ENCODE measurements at regions not wholly inside any gene's neighbourhood (a gene's known extent, or its start where the extent isn't known, plus 50 kb on each side); places are given as distances from the start of the nearest gene placed in this dataset.

DNA sequence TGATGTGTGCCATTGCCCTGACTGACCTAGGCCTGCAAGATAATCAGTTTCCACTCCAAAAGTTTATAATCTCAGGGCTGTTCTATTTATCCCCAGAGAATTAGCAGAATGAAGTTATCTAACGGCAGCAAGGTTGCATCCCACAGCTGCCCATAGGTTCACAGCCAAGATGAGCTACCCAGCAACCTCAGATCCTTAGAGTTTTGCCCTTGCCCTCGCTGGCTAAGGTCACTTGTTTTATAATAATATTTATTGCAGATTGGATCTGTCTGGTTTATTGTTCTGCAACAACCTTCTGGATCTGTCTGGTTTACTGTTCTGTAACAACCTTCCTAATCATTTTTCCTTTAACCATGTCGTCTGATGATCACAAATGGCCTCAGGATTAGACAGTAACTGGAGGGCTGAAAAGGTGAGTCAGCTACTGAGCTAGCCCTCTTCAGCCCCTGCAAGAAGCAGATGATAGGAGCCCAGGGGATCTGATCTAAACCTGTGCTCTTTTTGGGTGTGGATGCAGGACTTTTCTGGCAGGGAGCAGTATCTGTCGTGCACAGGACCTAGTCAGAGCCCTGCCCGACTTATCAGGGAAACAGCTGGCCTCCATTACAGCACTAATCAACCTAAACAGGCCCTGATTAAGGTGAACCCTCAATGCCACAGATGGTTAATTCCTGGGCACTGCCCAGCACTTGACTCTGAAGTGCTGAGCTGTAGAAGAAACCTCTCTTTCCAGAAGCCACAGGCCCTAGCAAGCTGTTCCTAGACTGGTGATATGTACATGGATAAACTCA is 642.9 kb upstream of the KIRREL3 start:
- Histone ChIP-seq H3K27me3 (no peaks in the 10 kb centered on the region), H3K36me3 (no peaks in the 10 kb centered on the region), H3K27ac (replicated peaks in 1 of 4) (no peak overlapping the region), H3K4me3 (no peak overlapping the region), H3K4me1 (no peaks in the 10 kb centered on the region), H3K9me3 (no peaks in the 10 kb centered on the region)
- no peak for DNase-seq (ENCODE audit: extremely low spot score)
- 56% methylated on average over 5 of the region's 5 CpGs for WGBS
- intact Hi-C loops (cut with DNase I): no loop called here
- TF ChIP-seq POLR2A (IDR thresholded peaks at IDR 0.05; ENCODE audit: low read depth): no peak
- TF ChIP-seq, protein P1, sequence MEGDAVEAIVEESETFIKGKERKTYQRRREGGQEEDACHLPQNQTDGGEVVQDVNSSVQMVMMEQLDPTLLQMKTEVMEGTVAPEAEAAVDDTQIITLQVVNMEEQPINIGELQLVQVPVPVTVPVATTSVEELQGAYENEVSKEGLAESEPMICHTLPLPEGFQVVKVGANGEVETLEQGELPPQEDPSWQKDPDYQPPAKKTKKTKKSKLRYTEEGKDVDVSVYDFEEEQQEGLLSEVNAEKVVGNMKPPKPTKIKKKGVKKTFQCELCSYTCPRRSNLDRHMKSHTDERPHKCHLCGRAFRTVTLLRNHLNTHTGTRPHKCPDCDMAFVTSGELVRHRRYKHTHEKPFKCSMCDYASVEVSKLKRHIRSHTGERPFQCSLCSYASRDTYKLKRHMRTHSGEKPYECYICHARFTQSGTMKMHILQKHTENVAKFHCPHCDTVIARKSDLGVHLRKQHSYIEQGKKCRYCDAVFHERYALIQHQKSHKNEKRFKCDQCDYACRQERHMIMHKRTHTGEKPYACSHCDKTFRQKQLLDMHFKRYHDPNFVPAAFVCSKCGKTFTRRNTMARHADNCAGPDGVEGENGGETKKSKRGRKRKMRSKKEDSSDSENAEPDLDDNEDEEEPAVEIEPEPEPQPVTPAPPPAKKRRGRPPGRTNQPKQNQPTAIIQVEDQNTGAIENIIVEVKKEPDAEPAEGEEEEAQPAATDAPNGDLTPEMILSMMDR (IDR thresholded peaks at IDR 0.05): no peak
- no peak for TF ChIP-seq EP300 (IDR thresholded peaks at IDR 0.05)
- no peak for TF ChIP-seq POLR2AphosphoS5 (IDR thresholded peaks at IDR 0.05)

DNA sequence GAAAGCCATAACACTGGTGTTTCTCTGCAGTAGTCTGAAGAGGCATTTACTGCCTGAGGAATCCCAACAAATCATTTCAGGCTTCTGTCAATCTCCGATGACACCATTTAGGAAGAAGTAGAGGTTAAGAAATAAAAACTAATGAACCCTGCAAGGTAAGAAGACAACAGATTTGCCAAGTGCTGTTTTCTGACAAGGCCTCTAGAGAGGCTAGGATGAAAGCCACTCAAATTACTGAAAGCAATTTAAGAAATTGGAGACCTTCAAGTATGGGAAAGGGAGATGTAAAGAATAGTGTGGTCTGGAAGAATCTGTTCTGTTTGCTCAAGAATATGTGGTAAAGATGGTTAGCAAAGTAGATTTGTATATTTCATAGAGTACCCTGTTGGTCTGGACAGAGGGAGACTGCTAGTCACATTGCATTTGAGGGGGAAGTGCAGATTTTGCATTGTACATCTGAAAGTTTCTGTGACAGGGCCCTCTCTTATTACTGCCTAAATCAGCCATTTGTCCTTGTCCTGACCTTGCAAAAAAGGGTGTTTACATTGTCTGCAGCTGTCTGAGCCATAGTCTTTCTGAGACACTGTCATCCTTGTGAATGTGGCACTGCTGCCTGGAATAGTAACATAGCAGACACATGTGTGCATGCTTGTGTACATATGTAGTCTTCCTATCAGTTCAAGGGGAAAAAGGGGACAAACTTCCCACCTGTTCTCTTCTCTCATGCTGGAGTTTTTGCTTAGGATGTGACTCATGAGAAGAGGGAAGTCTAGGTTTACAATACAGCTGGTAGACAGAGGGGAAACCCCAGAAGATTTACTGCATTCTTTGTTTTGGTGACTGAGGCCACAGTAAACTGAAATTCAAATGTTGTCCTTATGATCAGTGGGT is 640.2 kb upstream of the KIRREL3 start:
- WGBS: 90% methylated on average over 1 of the region's 1 CpG
- DNase-seq (ENCODE audit: extremely low spot score): no peak
- TF ChIP-seq POLR2A (IDR thresholded peaks at IDR 0.05; ENCODE audit: low read depth) (no peak), POLR2AphosphoS5 (IDR thresholded peaks at IDR 0.05) (no peak), EP300 (IDR thresholded peaks at IDR 0.05) (no peak)
- TF ChIP-seq, protein P1 (IDR thresholded peaks at IDR 0.05): no peak
- Histone ChIP-seq H3K27ac (replicated peaks in 1 of 4) (no peak overlapping the region), H3K4me3 (no peak overlapping the region), H3K9me3 (no peaks in the 10 kb centered on the region), H3K4me1 (no peaks in the 10 kb centered on the region), H3K36me3 (no peaks in the 10 kb centered on the region), H3K27me3 (no peaks in the 10 kb centered on the region)
- intact Hi-C loops (cut with DNase I): no loop called here

DNA sequence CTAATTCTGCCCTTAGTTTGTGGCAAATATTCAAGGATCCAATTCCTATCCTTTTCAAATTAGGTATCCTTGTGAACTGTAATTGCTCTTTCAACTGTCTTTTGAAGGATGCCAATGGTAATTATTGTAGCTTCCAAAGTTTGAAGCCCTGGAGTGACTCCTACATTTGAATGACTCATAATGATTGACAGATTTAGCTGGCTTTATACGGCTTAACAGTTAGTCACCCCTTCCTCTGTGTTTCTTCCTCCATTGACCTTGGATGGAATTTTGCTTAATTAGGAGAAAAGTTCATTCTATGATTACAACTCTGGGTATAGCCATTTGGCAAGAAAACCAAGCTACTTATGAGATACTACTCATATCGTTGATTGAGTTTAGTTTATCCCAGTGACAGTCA is 639.3 kb upstream of the KIRREL3 start:
- Histone ChIP-seq H3K27ac (replicated peaks in 1 of 4) (no peak overlapping the region), H3K4me1 (no peaks in the 10 kb centered on the region), H3K27me3 (no peaks in the 10 kb centered on the region), H3K4me3 (no peak overlapping the region), H3K9me3 (no peaks in the 10 kb centered on the region), H3K36me3 (no peaks in the 10 kb centered on the region)
- 72% methylated on average over 2 of the region's 2 CpGs for WGBS
- TF ChIP-seq EP300 (IDR thresholded peaks at IDR 0.05) (no peak), POLR2AphosphoS5 (IDR thresholded peaks at IDR 0.05) (no peak), POLR2A (IDR thresholded peaks at IDR 0.05; ENCODE audit: low read depth) (no peak)
- TF ChIP-seq, protein P1 (IDR thresholded peaks at IDR 0.05): no peak
- intact Hi-C loops (cut with DNase I): no loop called here
- no peak for DNase-seq (ENCODE audit: extremely low spot score)

DNA sequence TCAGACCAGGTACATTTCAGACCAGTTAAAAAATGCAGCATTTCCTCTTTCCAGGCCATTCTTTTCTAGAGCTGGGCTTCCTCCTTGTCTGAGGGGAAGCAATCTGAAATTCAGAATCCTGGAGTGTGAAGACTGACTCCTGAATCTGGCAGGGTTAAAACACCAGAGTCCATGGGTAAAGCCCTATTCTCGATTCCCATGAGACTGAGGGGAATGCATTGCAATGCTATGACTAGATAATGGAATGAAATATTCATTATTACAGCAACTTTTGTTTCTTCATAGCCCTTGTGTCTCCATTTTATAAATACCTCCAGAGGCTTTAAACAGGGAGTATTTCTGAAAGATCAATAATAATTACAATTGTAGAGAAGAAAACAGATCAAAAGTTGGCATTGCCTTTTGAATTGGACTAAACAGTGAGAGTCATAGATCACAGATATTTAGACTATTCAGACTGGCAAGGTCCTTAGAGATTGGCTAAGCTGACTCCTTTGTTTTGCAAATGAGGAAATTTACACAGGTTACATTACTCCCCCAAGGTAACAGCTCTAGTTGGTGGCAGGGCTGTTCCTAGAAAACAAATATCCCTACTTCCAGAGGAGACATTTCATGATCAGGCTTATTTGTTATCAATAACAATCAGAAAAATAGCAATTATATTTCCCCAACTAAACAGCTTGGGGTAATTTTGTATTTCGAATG is 632.6 kb upstream of the KIRREL3 start:
- Histone ChIP-seq H3K27ac (replicated peaks in 1 of 4) (no peak overlapping the region), H3K27me3 (no peaks in the 10 kb centered on the region), H3K36me3 (no peaks in the 10 kb centered on the region), H3K4me1 (peaks cover 0 to 3% (median 1%) of the 10 kb centered on the region in 4 donors), H3K4me3 (no peak overlapping the region), H3K9me3 (no peaks in the 10 kb centered on the region)
- 73% methylated on average over 2 of the region's 2 CpGs for WGBS
- TF ChIP-seq, protein P1 (IDR thresholded peaks at IDR 0.05): no peak
- TF ChIP-seq POLR2AphosphoS5 (IDR thresholded peaks at IDR 0.05): no peak
- no peak for TF ChIP-seq POLR2A (IDR thresholded peaks at IDR 0.05; ENCODE audit: low read depth)
- TF ChIP-seq EP300 (IDR thresholded peaks at IDR 0.05): no peak
- intact Hi-C loops (cut with DNase I): no loop called here
- no peak for DNase-seq (ENCODE audit: extremely low spot score)
